H9 (cell line): ENCODE measurements at regions not wholly inside any gene's neighbourhood (a gene's known extent, or its start where the extent isn't known, plus 50 kb on each side); places are given as distances from the start of the nearest gene placed in this dataset.

Experiments used
- DNase-seq: peaks from one replicate; pipeline ENCODE4 v3.0.0-alpha.2; 2017
- H2AFZ ChIP-seq: one replicate; pipeline ENCODE4 v1.6.1; 2013; ENCODE audit warnings: mild to moderate bottlenecking, low read length, control low read depth, moderate library complexity
- H2AK5ac ChIP-seq: 2 replicates; pipeline ENCODE4 v1.6.1; 2013; ENCODE audit warnings: low read length, control low read depth, mixed read lengths; ENCODE audit not compliant: insufficient read length
- H2BK120ac ChIP-seq: one replicate; pipeline ENCODE4 v1.6.1; 2013; ENCODE audit warnings: low read depth, mild to moderate bottlenecking, low read length, control low read depth, inconsistent platforms; ENCODE audit not compliant: poor library complexity, severe bottlenecking
- H2BK12ac ChIP-seq: 2 replicates; pipeline ENCODE4 v1.6.1; 2013; ENCODE audit warnings: low read length, control low read depth, mixed read lengths, low read depth; ENCODE audit not compliant: insufficient read length
- H2BK15ac ChIP-seq: 2 replicates; pipeline ENCODE4 v1.6.1; 2013; ENCODE audit warnings: low read depth, low read length, control low read depth
- H2BK20ac ChIP-seq: one replicate; pipeline ENCODE4 v1.6.1; 2013; ENCODE audit warnings: low read depth, mild to moderate bottlenecking, low read length, control low read depth, inconsistent platforms; ENCODE audit not compliant: poor library complexity, severe bottlenecking
- H2BK5ac ChIP-seq: 2 replicates; pipeline ENCODE4 v1.6.1; 2013; ENCODE audit warnings: low read length, control low read depth, mixed read lengths; ENCODE audit not compliant: insufficient read length
- H3K14ac ChIP-seq: 2 replicates; pipeline ENCODE4 v1.6.1; 2013; ENCODE audit warnings: low read length, control low read depth; ENCODE audit not compliant: insufficient read depth
- H3K18ac ChIP-seq: 2 replicates; pipeline ENCODE4 v1.6.1; 2013; ENCODE audit warnings: low read depth, mild to moderate bottlenecking, mixed read lengths, low read length, control low read depth; ENCODE audit not compliant: insufficient read length
- H3K23ac ChIP-seq: 2 replicates; pipeline ENCODE4 v1.6.1; 2013; ENCODE audit warnings: low read length, control low read depth, mixed read lengths, low read depth; ENCODE audit not compliant: insufficient read length
- H3K23me2 ChIP-seq: 2 replicates; pipeline ENCODE4 v1.6.1; 2013; ENCODE audit warnings: low read depth, mild to moderate bottlenecking, mixed read lengths, low read length, control low read depth; ENCODE audit not compliant: insufficient read length, poor library complexity, severe bottlenecking
- H3K27ac ChIP-seq: 2 replicates; pipeline ENCODE4 v1.5.1; 2013; ENCODE audit warnings: low read length, control low read depth, mixed read lengths, low read depth; ENCODE audit not compliant: insufficient read length
- H3K27me3 ChIP-seq: 2 replicates; pipeline ENCODE4 v1.6.1; 2013; ENCODE audit warnings: low read length, control low read depth, inconsistent platforms; ENCODE audit not compliant: insufficient read depth
- H3K4ac ChIP-seq: 2 replicates; pipeline ENCODE4 v1.6.1; 2013; ENCODE audit warnings: low read depth, mild to moderate bottlenecking, control low read depth, inconsistent platforms, low read length, moderate library complexity
- H3K4me1 ChIP-seq: 2 replicates; pipeline ENCODE4 v1.6.1; 2013; ENCODE audit warnings: low read length, control low read depth, inconsistent platforms; ENCODE audit not compliant: insufficient read depth
- H3K4me2 ChIP-seq: 2 replicates; pipeline ENCODE4 v1.6.1; 2013; ENCODE audit warnings: low read length, control low read depth, mixed read lengths; ENCODE audit not compliant: insufficient read length, insufficient read depth
- H3K56ac ChIP-seq: 2 replicates; pipeline ENCODE4 v1.6.1; 2013; ENCODE audit warnings: low read depth, mild to moderate bottlenecking, mixed read lengths, low read length, control low read depth; ENCODE audit not compliant: insufficient read length
- H3K79me1 ChIP-seq: 2 replicates; pipeline ENCODE4 v1.6.1; 2013; ENCODE audit warnings: low read depth, mild to moderate bottlenecking, moderate library complexity, low read length, control low read depth, inconsistent platforms; ENCODE audit not compliant: insufficient read depth, poor library complexity, severe bottlenecking
- H3K79me2 ChIP-seq: 2 replicates; pipeline ENCODE4 v1.6.1; 2013; ENCODE audit warnings: low read length, control low read depth, inconsistent platforms; ENCODE audit not compliant: insufficient read depth
- H3K9ac ChIP-seq: 2 replicates; pipeline ENCODE4 v1.6.1; 2013; ENCODE audit warnings: low read length, control low read depth, mixed read lengths; ENCODE audit not compliant: insufficient read length; ENCODE audit errors: extremely low read depth
- H3K9me3 ChIP-seq: one replicate; pipeline ENCODE4 v1.6.1; 2013; ENCODE audit warnings: low read depth, low read length, inconsistent platforms; ENCODE audit not compliant: control insufficient read depth
- H3T11ph ChIP-seq: one replicate; pipeline ENCODE4 v1.6.1; 2013; ENCODE audit warnings: mild to moderate bottlenecking, low read length, control low read depth, inconsistent platforms
- H4K20me1 ChIP-seq: one replicate; pipeline ENCODE4 v1.6.1; 2013; ENCODE audit not compliant: control insufficient read depth, insufficient read length, insufficient read depth
- H4K5ac ChIP-seq: 2 replicates; pipeline ENCODE4 v1.6.1; 2013; ENCODE audit warnings: low read depth, mild to moderate bottlenecking, mixed read lengths, low read length, control low read depth; ENCODE audit not compliant: insufficient read length
- H4K8ac ChIP-seq: replicated peaks from 2 replicates; pipeline ENCODE4 v1.6.1; 2013; ENCODE audit warnings: low read length, control low read depth, mixed read lengths, low read depth; ENCODE audit not compliant: insufficient read length
- H4K91ac ChIP-seq: 2 replicates; pipeline ENCODE4 v1.6.1; 2013; ENCODE audit warnings: low read depth, mild to moderate bottlenecking, moderate library complexity, mixed read lengths, low read length, control low read depth; ENCODE audit not compliant: insufficient read length
- H3K27ac Mint-ChIP-seq, 3 experiments: 2 replicates in 2 of 3; 3 replicates in 1 of 3; pipeline ENCODE4 v1.8.0; 2020 to 2021; ENCODE audit warnings: mixed read lengths in 3 of 3, mild to moderate bottlenecking in 1 of 3, moderate library complexity in 1 of 3
- H3K27me3 Mint-ChIP-seq: 2 replicates; pipeline ENCODE4 v1.8.0; 2021; ENCODE audit warnings: low read depth, mild to moderate bottlenecking, moderate library complexity, mixed read lengths
- H3K36me3 Mint-ChIP-seq, 3 experiments: 2 replicates in 2 of 3; 3 replicates in 1 of 3; pipeline ENCODE4 v1.8.0; 2020 to 2021; ENCODE audit warnings: low read depth in 3 of 3, mixed read lengths in 3 of 3; ENCODE audit not compliant: insufficient read depth in 1 of 3
- H3K4me1 Mint-ChIP-seq, 2 experiments: 2 replicates each; pipeline ENCODE4 v1.8.0; 2020; ENCODE audit warnings: mixed read lengths in 2 of 2
- H3K4me3 Mint-ChIP-seq, 2 experiments: 2 replicates in 1 of 2; 3 replicates in 1 of 2; pipeline ENCODE4 v1.8.0; 2020 to 2021; ENCODE audit warnings: mild to moderate bottlenecking in 2 of 2, mixed read lengths in 2 of 2, moderate library complexity in 1 of 2
- H3K9me3 Mint-ChIP-seq, 2 experiments: 2 replicates in 1 of 2; 3 replicates in 1 of 2; pipeline ENCODE4 v1.8.0; 2020; ENCODE audit warnings: mild to moderate bottlenecking in 2 of 2, mixed read lengths in 2 of 2, moderate library complexity in 1 of 2
- WGBS: extraction: QIAGEN DNeasy Blood & Tissue Kit; methylation state at CpG from one replicate; pipeline ENCODE4 v1.1.7; 2013; ENCODE audit warnings: missing lambda C conversion rate, low lambda C conversion rate, mixed read lengths; ENCODE audit not compliant: insufficient read length; ENCODE audit errors: extremely low coverage; 5-methylcytosine and 5-hydroxymethylcytosine counted together
- TF ChIP-seq, protein P1 (sequence below): fragments of 200-600 bp; sonication (generic); conservative IDR thresholded peaks from 3 replicates; pipeline ENCODE4 v1.8.0; 2021; ENCODE audit warnings: antibody characterized with exemption, mild to moderate bottlenecking

GRCh38 chrX:152070144-152070543 lies 68.2 kb downstream of the MAGEA10 start:
- Histone ChIP-seq H4K8ac (no peak overlapping the region), H3K23me2 (no peaks in the 10 kb centered on the region), H2BK20ac (no peak overlapping the region), H2BK12ac (no peak overlapping the region), H3K27ac (no peak overlapping the region), H2AK5ac (no peak overlapping the region), H4K91ac (no peak overlapping the region), H2BK15ac (no peak overlapping the region), H4K20me1 (no peaks in the 10 kb centered on the region), H3K56ac (no peak overlapping the region), H3K4me1 (no peaks in the 10 kb centered on the region), H3K4ac (no peak overlapping the region), H2BK120ac (no peak overlapping the region), H3K27me3 (no peaks in the 10 kb centered on the region), H3K18ac (no peak overlapping the region), H4K5ac (no peak overlapping the region), H3K79me1 (no peaks in the 10 kb centered on the region), H3K9ac (no peak overlapping the region), H3K23ac (no peak overlapping the region), H3K14ac (no peak overlapping the region), H2BK5ac (no peak overlapping the region), H3K79me2 (no peaks in the 10 kb centered on the region), H3K9me3 (peaks cover 37% of the 10 kb centered on the region), H3T11ph (no peak overlapping the region), H3K4me2 (no peak overlapping the region), H2AFZ (no peak overlapping the region)
- Mint-ChIP-seq H3K36me3 (peaks cover 0 to 11% (median 0%) of the 10 kb centered on the region in 3 experiments; a peak in 3 of 7 replicates), H3K27ac (no peak overlapping the region), H3K9me3 (peaks cover 43 to 56% of the 10 kb centered on the region in 2 experiments), H3K27me3 (peaks cover 2% of the 10 kb centered on the region; the same call in 1 of the 2 replicates), H3K4me3 (no peak overlapping the region), H3K4me1 (no peaks in the 10 kb centered on the region)
- DNase-seq: no peak
- no CpG with 5 or more reads among the region's 2 CpGs for WGBS
- TF ChIP-seq, protein P1, sequence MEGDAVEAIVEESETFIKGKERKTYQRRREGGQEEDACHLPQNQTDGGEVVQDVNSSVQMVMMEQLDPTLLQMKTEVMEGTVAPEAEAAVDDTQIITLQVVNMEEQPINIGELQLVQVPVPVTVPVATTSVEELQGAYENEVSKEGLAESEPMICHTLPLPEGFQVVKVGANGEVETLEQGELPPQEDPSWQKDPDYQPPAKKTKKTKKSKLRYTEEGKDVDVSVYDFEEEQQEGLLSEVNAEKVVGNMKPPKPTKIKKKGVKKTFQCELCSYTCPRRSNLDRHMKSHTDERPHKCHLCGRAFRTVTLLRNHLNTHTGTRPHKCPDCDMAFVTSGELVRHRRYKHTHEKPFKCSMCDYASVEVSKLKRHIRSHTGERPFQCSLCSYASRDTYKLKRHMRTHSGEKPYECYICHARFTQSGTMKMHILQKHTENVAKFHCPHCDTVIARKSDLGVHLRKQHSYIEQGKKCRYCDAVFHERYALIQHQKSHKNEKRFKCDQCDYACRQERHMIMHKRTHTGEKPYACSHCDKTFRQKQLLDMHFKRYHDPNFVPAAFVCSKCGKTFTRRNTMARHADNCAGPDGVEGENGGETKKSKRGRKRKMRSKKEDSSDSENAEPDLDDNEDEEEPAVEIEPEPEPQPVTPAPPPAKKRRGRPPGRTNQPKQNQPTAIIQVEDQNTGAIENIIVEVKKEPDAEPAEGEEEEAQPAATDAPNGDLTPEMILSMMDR: no peak
